Medulla oblongata (tissue), 1 donor: ENCODE measurements at regions not wholly inside any gene's neighbourhood (a gene's known extent, or its start where the extent isn't known, plus 50 kb on each side); places are given as distances from the start of the nearest gene placed in this dataset.
"Not testable (repeated sequence)": the region's sequence is repeated elsewhere in the genome, so short reads cannot be mapped to it uniquely, and the experiment has no call there.

Experiments
- DNase-seq: peaks from one replicate; pipeline ENCODE4 v3.0.0-alpha.2; 2015; ENCODE audit errors: extremely low spot score

GRCh38 chr1:143905214-143906179 lies 66.3 kb downstream of the FAM72C start:
- peak; percentile 41 for DNase-seq

GRCh38 chr1:143904622-143904979 lies 67.2 kb downstream of the FAM72C start:
- DNase-seq: not testable (repeated sequence)

- peak; percentile 21 for DNase-seq
Measured at GRCh38 chr1:143903899-143904621, 67.7 kb downstream of the FAM72C start.

- DNase-seq: not testable (repeated sequence)
Measured at GRCh38 chr1:143896377-143896776, 75.4 kb downstream of the FAM72C start.

- peak; percentile 67 for DNase-seq
Measured at GRCh38 chr1:143884932-143885574, 86.7 kb downstream of the FAM72C start.

GRCh38 chr1:143884532-143884931 lies 87.3 kb downstream of the FAM72C start:
- DNase-seq: not testable (repeated sequence)

- not testable (repeated sequence) for DNase-seq
Measured at GRCh38 chr1:143879757-143880536, 91.8 kb downstream of the FAM72C start.

GRCh38 chr1:143875947-143876346 lies 95.8 kb downstream of the FAM72C start:
- DNase-seq: not testable (repeated sequence)

- not testable (repeated sequence) for DNase-seq
Measured at GRCh38 chr1:143874625-143875024, 97.2 kb downstream of the FAM72C start.

- not testable (repeated sequence) for DNase-seq
Measured at GRCh38 chr1:143873650-143874049, 98.1 kb downstream of the FAM72C start.

- not testable (repeated sequence) for DNase-seq
Measured at GRCh38 chr1:143870388-143870787, 101.4 kb downstream of the FAM72C start.

- not testable (repeated sequence) for DNase-seq
Measured at GRCh38 chr1:143867590-143868220, 104.1 kb downstream of the FAM72C start.

- not testable (repeated sequence) for DNase-seq
Measured at GRCh38 chr1:143863901-143864520, 107.8 kb downstream of the FAM72C start.

- not testable (repeated sequence) for DNase-seq
Measured at GRCh38 chr1:143862722-143863121, 109.1 kb downstream of the FAM72C start.

GRCh38 chr1:143861306-143861705 lies 110.5 kb downstream of the FAM72C start:
- not testable (repeated sequence) for DNase-seq

GRCh38 chr1:143855867-143856266 lies 115.9 kb downstream of the FAM72C start:
- not testable (repeated sequence) for DNase-seq

- DNase-seq: not testable (repeated sequence)
Measured at GRCh38 chr1:143854069-143854468, 117.7 kb downstream of the FAM72C start.

GRCh38 chr1:143850637-143851036 lies 121.1 kb downstream of the FAM72C start:
- not testable (repeated sequence) for DNase-seq

- DNase-seq: not testable (repeated sequence)
Measured at GRCh38 chr1:143848859-143849258, 122.9 kb downstream of the FAM72C start.

- not testable (repeated sequence) for DNase-seq
Measured at GRCh38 chr1:143845193-143845592, 126.6 kb downstream of the FAM72C start.
